ENCODE measurements at regions not wholly inside any gene's neighbourhood (a gene's known extent, or its start where the extent isn't known, plus 50 kb on each side); places are given as distances from the start of the nearest gene placed in this dataset.
"Not testable (repeated sequence)": the region's sequence is repeated elsewhere in the genome, so short reads cannot be mapped to it uniquely, and the experiment has no call there.

DNA sequence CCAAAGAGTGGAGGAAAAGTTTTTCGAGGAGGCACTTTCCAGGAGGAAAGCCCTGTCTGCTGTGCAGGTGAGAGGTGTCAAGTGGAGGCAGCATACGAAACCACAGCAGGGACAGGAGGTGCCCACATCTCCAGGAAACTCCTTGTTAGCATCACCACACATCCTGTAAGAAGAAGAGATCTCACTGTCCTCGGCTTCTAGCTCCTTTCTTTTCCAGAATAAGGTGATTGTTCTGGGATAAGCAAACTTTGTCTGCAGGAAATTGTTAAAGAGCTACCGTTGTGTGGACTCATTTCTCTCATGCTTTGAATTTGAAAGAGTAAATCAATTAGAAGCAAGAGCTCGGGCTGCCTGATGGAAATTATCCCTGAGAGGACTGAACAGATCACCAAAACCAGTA lies 269.4 kb downstream of the CXCL12 start:
- peaks cover 0 to 5% (median 0%) of the 10 kb centered on the region in 3 donors for H3K9me3 ChIP-seq
- no peak for ATAC-seq
- H3K4me1 ChIP-seq: no peaks in the 10 kb centered on the region
- no peak overlapping the region for H3K27ac ChIP-seq
- H3K4me3 ChIP-seq: no peak overlapping the region
- no peak for TF ChIP-seq POLR2AphosphoS5 (IDR thresholded peaks at IDR 0.05)
- TF ChIP-seq, protein P1, sequence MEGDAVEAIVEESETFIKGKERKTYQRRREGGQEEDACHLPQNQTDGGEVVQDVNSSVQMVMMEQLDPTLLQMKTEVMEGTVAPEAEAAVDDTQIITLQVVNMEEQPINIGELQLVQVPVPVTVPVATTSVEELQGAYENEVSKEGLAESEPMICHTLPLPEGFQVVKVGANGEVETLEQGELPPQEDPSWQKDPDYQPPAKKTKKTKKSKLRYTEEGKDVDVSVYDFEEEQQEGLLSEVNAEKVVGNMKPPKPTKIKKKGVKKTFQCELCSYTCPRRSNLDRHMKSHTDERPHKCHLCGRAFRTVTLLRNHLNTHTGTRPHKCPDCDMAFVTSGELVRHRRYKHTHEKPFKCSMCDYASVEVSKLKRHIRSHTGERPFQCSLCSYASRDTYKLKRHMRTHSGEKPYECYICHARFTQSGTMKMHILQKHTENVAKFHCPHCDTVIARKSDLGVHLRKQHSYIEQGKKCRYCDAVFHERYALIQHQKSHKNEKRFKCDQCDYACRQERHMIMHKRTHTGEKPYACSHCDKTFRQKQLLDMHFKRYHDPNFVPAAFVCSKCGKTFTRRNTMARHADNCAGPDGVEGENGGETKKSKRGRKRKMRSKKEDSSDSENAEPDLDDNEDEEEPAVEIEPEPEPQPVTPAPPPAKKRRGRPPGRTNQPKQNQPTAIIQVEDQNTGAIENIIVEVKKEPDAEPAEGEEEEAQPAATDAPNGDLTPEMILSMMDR (IDR thresholded peaks at IDR 0.05): no peak
- no peak for TF ChIP-seq POLR2A (IDR thresholded peaks at IDR 0.05)
- TF ChIP-seq EP300 (IDR thresholded peaks at IDR 0.05): no peak
- no peaks in the 10 kb centered on the region for H3K27me3 ChIP-seq
- H3K36me3 ChIP-seq: no peaks in the 10 kb centered on the region
- 58 to 61% methylated on average over 2 to 5 of the region's 5 CpGs for WGBS, 2 donors (ENCODE audit: low coverage in 1 of 2)

GRCh38 chr10:44114441-44114840 lies 270.5 kb downstream of the CXCL12 start:
- WGBS, 2 donors (ENCODE audit: low coverage in 1 of 2): 80% methylated on average over 1 of the region's 1 CpG; no CpG with 5 or more reads in 1 of the 2 donors
- no peaks in the 10 kb centered on the region for H3K27me3 ChIP-seq
- no peaks in the 10 kb centered on the region for H3K36me3 ChIP-seq
- no peaks in the 10 kb centered on the region for H3K4me1 ChIP-seq
- peaks cover 0 to 7% (median 0%) of the 10 kb centered on the region in 3 donors for H3K9me3 ChIP-seq
- H3K4me3 ChIP-seq: no peak overlapping the region
- no peak overlapping the region for H3K27ac ChIP-seq
- ATAC-seq: no peak
- TF ChIP-seq POLR2A (IDR thresholded peaks at IDR 0.05) (no peak), POLR2AphosphoS5 (IDR thresholded peaks at IDR 0.05) (no peak), EP300 (IDR thresholded peaks at IDR 0.05) (no peak)
- TF ChIP-seq, protein P1 (IDR thresholded peaks at IDR 0.05): no peak

DNA sequence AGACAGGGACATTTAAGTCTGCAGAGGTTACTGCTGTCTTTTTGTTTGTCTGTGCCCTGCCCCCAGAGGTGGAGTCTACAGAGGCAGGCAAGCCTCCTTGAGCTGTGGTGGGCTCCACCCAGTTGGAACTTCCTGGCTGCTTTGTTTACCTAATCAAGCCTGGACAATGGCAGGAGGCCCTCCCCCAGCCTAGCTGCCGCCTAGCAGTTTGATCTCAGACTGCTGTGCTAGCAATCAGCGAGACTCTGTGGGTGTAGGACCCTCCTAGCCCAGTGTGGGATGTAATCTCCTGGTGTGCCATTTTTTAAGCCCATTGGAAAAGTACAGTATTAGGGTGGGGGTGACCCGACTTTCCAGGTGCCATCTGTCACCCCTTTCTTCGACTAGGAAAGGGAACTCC lies 272.6 kb downstream of the CXCL12 start:
- not testable (repeated sequence) for H3K4me1 ChIP-seq, H3K27ac ChIP-seq, H3K4me3 ChIP-seq, H3K36me3 ChIP-seq, H3K9me3 ChIP-seq, ATAC-seq, H3K27me3 ChIP-seq
- WGBS, 2 donors (ENCODE audit: low coverage in 1 of 2): 24 to 84% methylated on average over 2 to 3 of the region's 4 CpGs

GRCh38 chr10:44105696-44106095 lies 279.2 kb downstream of the CXCL12 start:
- H3K9me3 ChIP-seq: peaks cover 0 to 3% (median 0%) of the 10 kb centered on the region in 3 donors
- peaks cover 0 to 7% (median 0%) of the 10 kb centered on the region in 3 donors for H3K4me1 ChIP-seq
- TF ChIP-seq POLR2AphosphoS5 (IDR thresholded peaks at IDR 0.05) (no peak), EP300 (IDR thresholded peaks at IDR 0.05) (no peak), POLR2A (IDR thresholded peaks at IDR 0.05) (no peak)
- TF ChIP-seq, protein P1 (IDR thresholded peaks at IDR 0.05): no peak
- no peak for ATAC-seq
- no peak overlapping the region for H3K4me3 ChIP-seq
- 54 to 85% methylated on average over 4 of the region's 4 CpGs for WGBS, 2 donors (ENCODE audit: low coverage in 1 of 2)
- no peaks in the 10 kb centered on the region for H3K36me3 ChIP-seq
- H3K27me3 ChIP-seq: no peaks in the 10 kb centered on the region
- H3K27ac ChIP-seq: no peak overlapping the region

GRCh38 chr10:44102726-44103255 lies 282.1 kb downstream of the CXCL12 start:
- no peaks in the 10 kb centered on the region for H3K27me3 ChIP-seq
- no peak overlapping the region for H3K4me3 ChIP-seq
- no peak for ATAC-seq
- WGBS, 2 donors (ENCODE audit: low coverage in 1 of 2): 84 to 86% methylated on average over 2 to 3 of the region's 5 CpGs
- peaks cover 0 to 13% (median 0%) of the 10 kb centered on the region in 3 donors for H3K4me1 ChIP-seq
- no peaks in the 10 kb centered on the region for H3K36me3 ChIP-seq
- no peak overlapping the region for H3K27ac ChIP-seq
- TF ChIP-seq POLR2AphosphoS5 (IDR thresholded peaks at IDR 0.05) (no peak), EP300 (IDR thresholded peaks at IDR 0.05) (no peak), POLR2A (IDR thresholded peaks at IDR 0.05) (no peak)
- TF ChIP-seq, protein P1 (IDR thresholded peaks at IDR 0.05): no peak
- H3K9me3 ChIP-seq: no peaks in the 10 kb centered on the region

Data from gastroesophageal sphincter (tissue), 4 donors.